T-cell (primary cell): ENCODE measurements at regions not wholly inside any gene's neighbourhood (a gene's known extent, or its start where the extent isn't known, plus 50 kb on each side); places are given as distances from the start of the nearest gene placed in this dataset.

Experiments used
- ATAC-seq, 4 experiments: fragments of 200-7000 bp in 3 of 4; fragments of 150-1000 bp in 1 of 4; cut with Tn5 transposase; replicated peaks in 1 of 4; 1 replicate in 3 of 4; 2 replicates in 1 of 4; pipeline ENCODE4 v1.10.0; 2021; ENCODE audit warnings: moderate library complexity in 3 of 4, mild to moderate bottlenecking in 2 of 4, moderate number of reproducible peaks in 1 of 4
- CTCF ChIA-PET, 2 donors: fragments of 300-600 bp; sonication (Branson Sonifier 250); formaldehyde crosslinking; loops; one replicate each; lab custom pipeline; 2022; ENCODE audit warnings: antibody characterized with exemption in 2 of 2; lab: Charles Lee
- POLR2A ChIA-PET, 2 donors: fragments of 300-600 bp; sonication (Branson Sonifier 250); formaldehyde crosslinking; loops; one replicate each; lab custom pipeline; 2022; ENCODE audit warnings: antibody characterized with exemption in 2 of 2; lab: Charles Lee
- DNase-seq, 35 experiments: peaks; one replicate each; pipeline versions ENCODE4 v3.0.0 to v3.0.0-alpha.2; 2013 to 2023
- H3K27ac ChIP-seq: one replicate; pipeline ENCODE4 v1.5.1; 2013; ENCODE audit warnings: low read length
- H3K27me3 ChIP-seq, 2 experiments: replicated peaks in 1 of 2; 1 replicate in 1 of 2; 2 replicates in 1 of 2; pipeline versions ENCODE4 v1.6.1 to v1.7.0; 2013; ENCODE audit warnings: low read length in 1 of 2, mixed read lengths in 1 of 2; ENCODE audit not compliant: control insufficient read depth in 2 of 2, insufficient read depth in 2 of 2; ENCODE audit errors: extremely low read depth in 1 of 2
- H3K36me3 ChIP-seq, 2 donors: 1 replicate in 1 of 2; 2 replicates in 1 of 2; pipeline versions ENCODE4 v1.6.1 to v1.7.0; 2013; ENCODE audit warnings: low read length in 1 of 2; ENCODE audit not compliant: control insufficient read depth in 2 of 2, insufficient read depth in 1 of 2; ENCODE audit errors: extremely low read depth in 1 of 2
- H3K4me1 ChIP-seq, 2 experiments: 1 replicate in 1 of 2; 2 replicates in 1 of 2; pipeline versions ENCODE4 v1.6.1 to v1.7.0; 2013; ENCODE audit warnings: low read length in 2 of 2, mixed read lengths in 1 of 2; ENCODE audit not compliant: insufficient read depth in 2 of 2, control insufficient read depth in 1 of 2; ENCODE audit errors: extremely low read depth in 1 of 2
- H3K4me3 ChIP-seq, 2 donors: 1 replicate in 1 of 2; 2 replicates in 1 of 2; pipeline versions ENCODE4 v1.5.1 to v1.7.0; 2013; ENCODE audit warnings: mild to moderate bottlenecking in 2 of 2, low read length in 1 of 2, moderate library complexity in 1 of 2; ENCODE audit not compliant: control insufficient read depth in 1 of 2; ENCODE audit errors: extremely low read depth in 1 of 2
- H3K9me3 ChIP-seq: 2 replicates; pipeline ENCODE4 v1.7.0; 2013
- H3K27ac Mint-ChIP-seq, 2 donors: one replicate each; pipeline ENCODE4 v1.8.0; 2020 to 2021; ENCODE audit warnings: mild to moderate bottlenecking in 2 of 2, mixed read lengths in 2 of 2
- H3K27me3 Mint-ChIP-seq, 2 donors: one replicate each; pipeline ENCODE4 v1.8.0; 2021 to 2022; ENCODE audit warnings: mixed read lengths in 2 of 2
- H3K36me3 Mint-ChIP-seq: one replicate; pipeline ENCODE4 v1.8.0; 2021; ENCODE audit warnings: mixed read lengths
- H3K4me1 Mint-ChIP-seq, 3 donors: one replicate each; pipeline ENCODE4 v1.8.0; 2020 to 2022; ENCODE audit warnings: mixed read lengths in 3 of 3, mild to moderate bottlenecking in 1 of 3
- H3K4me3 Mint-ChIP-seq, 3 donors: one replicate each; pipeline ENCODE4 v1.8.0; 2020 to 2022; ENCODE audit warnings: mild to moderate bottlenecking in 3 of 3, mixed read lengths in 3 of 3, moderate library complexity in 3 of 3
- H3K9me3 Mint-ChIP-seq, 3 donors: one replicate each; pipeline ENCODE4 v1.8.0; 2020 to 2022; ENCODE audit warnings: mixed read lengths in 3 of 3
- WGBS: methylation state at CpG from one replicate; pipeline ENCODE4 v1.1.5; 2013; ENCODE audit warnings: missing lambda C conversion rate; ENCODE audit not compliant: insufficient coverage; 5-methylcytosine and 5-hydroxymethylcytosine counted together

DNA sequence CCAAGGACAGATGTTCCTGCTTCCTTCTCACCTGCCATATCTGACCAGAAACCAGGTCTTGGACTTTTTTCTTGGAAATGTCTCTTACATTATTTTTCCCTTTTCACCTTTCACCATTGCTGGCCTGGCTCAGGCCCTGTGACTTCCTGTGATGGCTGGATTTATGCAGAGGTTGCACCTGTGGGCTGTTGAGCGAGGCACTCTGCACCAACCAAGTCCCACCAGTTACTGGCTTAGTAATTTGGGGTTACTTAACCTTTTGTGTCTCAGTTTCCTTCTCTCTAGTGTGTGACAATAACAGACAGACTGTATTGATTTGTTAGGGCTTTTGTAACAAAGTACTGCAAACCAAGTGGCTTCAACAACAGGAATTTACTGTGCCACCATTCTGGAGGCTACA is 110.0 kb downstream of the INSIG2 start:
- CTCF ChIA-PET, result no interaction called here
- Histone ChIP-seq H3K27me3 (peaks cover 0 to 19% of the 10 kb centered on the region in 2 experiments), H3K27ac (no peak overlapping the region), H3K9me3 (no peaks in the 10 kb centered on the region), H3K36me3 (no peaks in the 10 kb centered on the region), H3K4me3 (no peak overlapping the region), H3K4me1 (peaks cover 0 to 3% of the 10 kb centered on the region in 2 experiments)
- H3K9me3 Mint-ChIP-seq, result no peaks in the 10 kb centered on the region
- H3K27me3 Mint-ChIP-seq, result peaks cover 9 to 10% of the 10 kb centered on the region in 2 donors
- peaks cover 0 to 6% (median 6%) of the 10 kb centered on the region in 3 donors for H3K4me1 Mint-ChIP-seq
- no CpG with 5 or more reads among the region's 1 CpG for WGBS
- ATAC-seq (no peak), DNase-seq (no peak)
- POLR2A ChIA-PET, result no interaction called here
- no peak overlapping the region for H3K4me3 Mint-ChIP-seq
- peak overlapping the region in 1 of 2 donors; percentile 34 for H3K27ac Mint-ChIP-seq
- H3K36me3 Mint-ChIP-seq, result no peaks in the 10 kb centered on the region

DNA sequence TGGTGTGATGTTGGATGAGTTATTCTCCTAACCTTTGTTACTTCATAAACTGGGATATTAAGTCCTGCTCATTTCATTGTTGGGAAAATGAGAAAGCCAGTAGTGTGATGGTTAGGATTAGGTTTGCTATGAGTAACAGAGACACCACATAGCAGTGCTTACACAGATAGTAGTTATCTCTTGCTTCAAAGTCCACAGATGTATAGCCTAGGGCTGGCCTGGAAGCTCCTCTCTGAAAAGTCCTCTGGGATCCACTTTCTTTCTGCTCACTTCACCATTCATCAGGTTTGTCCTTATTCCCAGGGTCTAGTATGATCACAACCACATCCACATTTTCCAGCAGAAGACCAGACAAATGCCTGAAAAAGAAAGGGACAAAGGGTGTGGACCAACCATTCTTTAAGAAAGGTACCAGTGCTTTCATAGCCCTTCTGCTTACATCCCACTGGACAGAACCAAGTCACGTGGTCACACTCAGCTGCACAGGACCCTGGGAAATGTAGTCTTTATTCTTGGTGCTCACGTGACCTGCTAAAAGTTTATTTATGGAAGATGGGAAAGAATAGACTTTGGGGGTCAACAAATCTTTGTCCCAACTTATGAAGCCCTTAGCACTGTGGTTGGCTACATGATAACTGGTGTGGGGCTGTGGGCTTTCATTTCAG is 108.9 kb downstream of the INSIG2 start:
- Histone ChIP-seq H3K4me3 (no peak overlapping the region), H3K9me3 (no peaks in the 10 kb centered on the region), H3K27me3 (peaks cover 0 to 12% of the 10 kb centered on the region in 2 experiments), H3K36me3 (no peaks in the 10 kb centered on the region), H3K27ac (no peak overlapping the region), H3K4me1 (no peaks in the 10 kb centered on the region)
- peaks cover 6 to 10% of the 10 kb centered on the region in 2 donors for H3K27me3 Mint-ChIP-seq
- no peaks in the 10 kb centered on the region for H3K9me3 Mint-ChIP-seq
- H3K36me3 Mint-ChIP-seq, result no peaks in the 10 kb centered on the region
- no peak overlapping the region for H3K4me3 Mint-ChIP-seq
- H3K27ac Mint-ChIP-seq, result no peak overlapping the region
- H3K4me1 Mint-ChIP-seq, result no peaks in the 10 kb centered on the region
- ChIA-PET CTCF (no interaction called here), POLR2A (no interaction called here)
- DNase-seq (peak in 1 of 35 experiments; percentile 11), ATAC-seq (peak in 1 of 4 experiments; percentile 44)
- no CpG with 5 or more reads among the region's 2 CpGs for WGBS

DNA sequence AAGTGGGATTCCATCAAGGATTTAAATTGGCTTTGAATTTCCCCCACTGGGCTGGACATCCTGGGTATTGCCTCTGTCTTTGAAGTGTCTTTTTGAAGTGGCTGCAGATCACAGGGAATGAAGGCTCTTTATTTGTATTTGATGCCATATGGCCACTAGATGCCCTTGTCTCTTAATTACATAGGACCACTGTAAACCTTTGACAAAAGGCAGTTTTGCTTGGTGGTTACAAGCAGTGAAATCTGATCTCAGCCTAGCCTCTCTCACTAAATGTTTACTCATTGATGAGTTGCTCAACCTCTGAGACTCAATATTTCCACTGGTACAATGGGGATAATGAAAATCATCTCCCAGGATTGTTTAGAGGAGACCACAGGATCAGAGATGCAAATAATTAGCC is 102.2 kb downstream of the INSIG2 start:
- no peaks in the 10 kb centered on the region for H3K27me3 Mint-ChIP-seq
- H3K9me3 ChIP-seq, result no peaks in the 10 kb centered on the region
- H3K4me3 ChIP-seq, result no peak overlapping the region
- no peaks in the 10 kb centered on the region for H3K36me3 Mint-ChIP-seq
- CTCF ChIA-PET, result no interaction called here
- H3K27ac Mint-ChIP-seq, result no peak overlapping the region
- no peak for ATAC-seq
- peaks cover 1 to 9% of the 10 kb centered on the region in 2 experiments for H3K4me1 ChIP-seq
- DNase-seq, result no peak
- no peak overlapping the region for H3K27ac ChIP-seq
- peaks cover 0 to 3% of the 10 kb centered on the region in 2 experiments for H3K27me3 ChIP-seq
- POLR2A ChIA-PET, result no interaction called here
- no peaks in the 10 kb centered on the region for H3K9me3 Mint-ChIP-seq
- no peaks in the 10 kb centered on the region for H3K36me3 ChIP-seq
- peaks cover 9 to 20% (median 13%) of the 10 kb centered on the region in 3 donors for H3K4me1 Mint-ChIP-seq
- H3K4me3 Mint-ChIP-seq, result no peak overlapping the region

DNA sequence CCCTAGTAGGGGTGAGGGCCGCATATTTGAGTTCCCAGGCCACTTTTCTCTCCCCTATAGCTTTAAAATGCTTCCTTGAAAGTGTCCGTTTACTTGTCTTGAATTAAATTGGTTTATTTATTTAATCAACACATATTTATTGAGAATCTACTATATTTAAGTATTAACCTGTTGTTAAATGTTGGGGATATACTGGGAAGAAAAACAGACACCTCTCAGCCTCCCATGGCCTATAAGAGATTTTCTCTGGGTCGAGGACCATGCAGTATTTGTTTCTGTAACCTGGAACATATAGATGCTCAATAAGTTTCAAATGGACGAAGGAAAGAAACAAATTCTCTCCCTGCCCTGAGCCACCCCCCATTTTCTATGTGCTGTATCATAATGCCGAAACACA is 98.6 kb downstream of the INSIG2 start:
- no peaks in the 10 kb centered on the region for H3K36me3 Mint-ChIP-seq
- no peaks in the 10 kb centered on the region for H3K9me3 Mint-ChIP-seq
- H3K27ac ChIP-seq, result peak overlapping the region; percentile 78
- H3K9me3 ChIP-seq, result no peaks in the 10 kb centered on the region
- peak overlapping the region in 1 of 2 donors; percentile 81 for H3K4me3 ChIP-seq
- peak overlapping the region; percentile 97 to 98 for H3K27ac Mint-ChIP-seq
- no peaks in the 10 kb centered on the region for H3K36me3 ChIP-seq
- H3K4me3 Mint-ChIP-seq, result peak overlapping the region; percentile 93 to 97 (median 95)
- H3K4me1 ChIP-seq, result peaks cover 7 to 18% of the 10 kb centered on the region in 2 experiments
- no peaks in the 10 kb centered on the region for H3K27me3 Mint-ChIP-seq
- ChIA-PET CTCF (interaction anchor here (0.6 to 1.4 kb wide), 4 partner anchors 14 to 615 kb away, joined by 3 read pairs; partner anchors contain the start of gene DDX18 (in 1 of the 2)), POLR2A (no interaction called here)
- DNase-seq (no peak), ATAC-seq (no peak)
- WGBS, result no CpG with 5 or more reads among the region's 5 CpGs
- no peaks in the 10 kb centered on the region for H3K27me3 ChIP-seq
- peaks cover 13 to 27% (median 22%) of the 10 kb centered on the region in 3 donors for H3K4me1 Mint-ChIP-seq

DNA sequence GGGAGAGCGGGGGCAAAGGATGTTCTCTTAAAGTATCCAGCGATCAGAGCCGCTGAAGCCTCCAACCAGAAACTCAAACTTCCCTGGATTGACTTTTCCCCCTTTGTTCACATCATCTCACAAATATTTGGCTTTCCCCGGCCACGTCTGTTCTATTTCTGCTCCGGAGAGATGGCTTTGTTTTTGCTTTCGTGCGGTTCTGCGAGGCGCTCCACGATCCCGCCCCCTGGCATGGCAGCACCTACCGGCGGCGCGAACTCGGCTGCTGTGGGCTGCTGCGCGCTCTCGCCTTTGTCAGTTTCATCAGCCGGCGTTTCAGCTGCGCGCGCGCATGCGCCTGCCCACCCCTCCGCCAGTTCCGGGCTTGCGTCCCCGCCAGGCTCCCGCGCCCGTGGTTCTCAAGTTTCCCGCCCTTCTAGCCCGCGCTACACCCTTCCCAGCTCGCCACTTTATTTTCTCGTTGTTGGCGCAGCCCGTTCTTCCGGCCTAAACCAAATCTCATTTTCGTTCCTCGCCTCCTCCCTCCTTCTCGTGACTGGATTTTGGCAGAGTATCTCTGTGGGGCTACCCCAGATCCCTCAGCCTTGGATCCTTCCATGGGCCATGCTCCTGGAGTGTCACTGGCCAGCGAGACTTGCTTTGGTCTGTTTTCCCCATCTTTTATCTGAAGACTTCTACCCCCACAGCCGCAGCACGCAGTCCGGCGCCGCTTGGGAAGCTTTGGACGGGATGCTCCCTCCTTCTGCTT is 98.0 kb downstream of the INSIG2 start:
- CTCF ChIA-PET, result interaction anchor here in 1 of 2 donors (0.6 kb wide), 1 partner anchor 615 kb away, joined by 3 read pairs; no protein-coding TSS in a partner anchor
- no peaks in the 10 kb centered on the region for H3K27me3 Mint-ChIP-seq
- no peaks in the 10 kb centered on the region for H3K9me3 Mint-ChIP-seq
- peak overlapping the region; percentile 78 for H3K27ac ChIP-seq
- H3K9me3 ChIP-seq, result no peaks in the 10 kb centered on the region
- peaks cover 7 to 18% of the 10 kb centered on the region in 2 experiments for H3K4me1 ChIP-seq
- ATAC-seq (peak; percentile 95 to 96 (median 95)), DNase-seq (peak; percentile 72 to 92 (median 84))
- POLR2A ChIA-PET, result no interaction called here
- peak overlapping the region; percentile 97 to 98 for H3K27ac Mint-ChIP-seq
- H3K4me1 Mint-ChIP-seq, result peaks cover 13 to 27% (median 22%) of the 10 kb centered on the region in 3 donors
- peak overlapping the region; percentile 81 to 91 for H3K4me3 ChIP-seq
- WGBS, result 4% methylated on average over 41 of the region's 52 CpGs
- no peaks in the 10 kb centered on the region for H3K36me3 Mint-ChIP-seq
- H3K4me3 Mint-ChIP-seq, result peak overlapping the region; percentile 93 to 97 (median 95)
- H3K36me3 ChIP-seq, result no peaks in the 10 kb centered on the region
- H3K27me3 ChIP-seq, result no peaks in the 10 kb centered on the region

DNA sequence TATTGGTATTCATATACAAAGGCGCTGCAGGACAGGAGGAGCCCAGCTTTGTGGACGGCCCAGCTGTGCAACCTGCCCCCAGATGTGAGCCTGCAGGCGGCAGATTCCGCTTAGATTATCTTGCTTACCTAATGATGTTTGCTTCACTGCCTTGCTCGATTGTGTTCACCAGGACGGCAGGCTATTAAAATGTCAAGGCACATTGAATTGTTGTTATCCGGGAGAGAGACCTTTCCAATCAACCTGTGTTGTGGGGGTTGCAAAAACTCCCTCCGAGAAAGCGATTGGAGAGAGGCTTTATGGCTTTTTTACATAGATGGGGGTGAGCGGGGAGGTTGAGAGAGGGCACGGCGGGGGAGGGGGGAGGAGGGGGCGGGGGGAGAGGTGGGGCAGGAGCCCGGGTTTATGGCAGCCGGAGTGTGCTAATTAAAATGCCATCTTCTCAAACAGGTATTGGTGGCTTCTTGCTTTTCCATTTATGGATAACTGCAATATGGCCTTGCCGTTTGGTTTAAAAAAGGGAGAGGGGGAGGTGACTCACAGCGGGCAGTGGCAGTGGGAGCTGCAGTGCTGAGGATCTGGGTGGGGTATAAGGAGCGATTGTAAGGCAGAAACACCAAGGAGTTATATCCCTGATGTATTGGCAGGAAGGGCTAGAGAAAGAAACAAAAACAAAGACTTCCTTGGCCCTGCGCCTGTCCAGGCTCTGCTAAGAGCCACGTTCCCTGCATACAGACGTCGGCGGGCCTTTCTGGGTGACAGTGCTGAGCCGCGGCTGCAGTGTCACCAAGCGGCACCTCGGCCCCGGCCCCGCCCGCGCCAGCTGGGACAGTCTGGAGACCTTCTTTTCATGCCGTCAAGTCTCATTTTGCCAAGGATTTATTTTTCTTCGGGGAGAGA is 97.2 kb downstream of the INSIG2 start:
- Histone ChIP-seq H3K4me1 (peaks cover 7 to 18% of the 10 kb centered on the region in 2 experiments), H3K9me3 (no peaks in the 10 kb centered on the region), H3K27ac (peak overlapping the region; percentile 78), H3K27me3 (no peaks in the 10 kb centered on the region), H3K4me3 (peak overlapping the region; percentile 81 to 91), H3K36me3 (no peaks in the 10 kb centered on the region)
- ChIA-PET POLR2A (no interaction called here), CTCF (interaction anchor here in 1 of 2 donors (0.6 kb wide), 1 partner anchor 62 kb away, joined by 3 read pairs; no protein-coding TSS in a partner anchor)
- 20% methylated on average over 15 of the region's 33 CpGs for WGBS
- peak overlapping the region; percentile 97 to 98 for H3K27ac Mint-ChIP-seq
- no peaks in the 10 kb centered on the region for H3K27me3 Mint-ChIP-seq
- no peaks in the 10 kb centered on the region for H3K36me3 Mint-ChIP-seq
- peak overlapping the region; percentile 93 to 97 (median 95) for H3K4me3 Mint-ChIP-seq
- H3K4me1 Mint-ChIP-seq, result peaks cover 13 to 27% (median 22%) of the 10 kb centered on the region in 3 donors
- ATAC-seq (peak; percentile 61 to 70 (median 69)), DNase-seq (peak in 32 of 35 experiments; percentile 11 to 60 (median 32))
- no peaks in the 10 kb centered on the region for H3K9me3 Mint-ChIP-seq
